HG03575 (cell line): ENCODE measurements at regions not wholly inside any gene's neighbourhood (a gene's known extent, or its start where the extent isn't known, plus 50 kb on each side); places are given as distances from the start of the nearest gene placed in this dataset.
"Not testable (repeated sequence)": the region's sequence is repeated elsewhere in the genome, so short reads cannot be mapped to it uniquely, and the experiment has no call there.

Experiments
- ATAC-seq: cut with Tn5 transposase; IDR thresholded peaks from one replicate; pipeline ENCODE4 v1.9.1; 2021; ENCODE audit not compliant: unreplicated experiment, insufficient number of reproducible peaks, low FRiP score; ENCODE audit errors: extremely low read depth

GRCh38 chr1:58227604-58228003 is 318.9 kb downstream of the OMA1 start:
- ATAC-seq: no peak

GRCh38 chr1:58223522-58223921 is 323.0 kb downstream of the OMA1 start:
- no peak for ATAC-seq

GRCh38 chr1:58220836-58221472 is 325.6 kb downstream of the OMA1 start:
- ATAC-seq: no peak

GRCh38 chr1:58216169-58216568 is 330.4 kb downstream of the OMA1 start:
- not testable (repeated sequence) for ATAC-seq

GRCh38 chr1:58214674-58215073 is 331.9 kb downstream of the OMA1 start:
- no peak for ATAC-seq

- ATAC-seq: no peak
Measured at GRCh38 chr1:58211869-58212268, 334.7 kb downstream of the OMA1 start.

- no peak for ATAC-seq
Measured at GRCh38 chr1:58209575-58209974, 337.0 kb downstream of the OMA1 start.

- no peak for ATAC-seq
Measured at GRCh38 chr1:58206749-58207148, 339.8 kb downstream of the OMA1 start.

- no peak for ATAC-seq
Measured at GRCh38 chr1:58204284-58204683, 342.2 kb downstream of the OMA1 start.

- no peak for ATAC-seq
Measured at GRCh38 chr1:58201492-58202106, 344.9 kb downstream of the OMA1 start.

GRCh38 chr1:58200437-58200836 is 346.1 kb downstream of the OMA1 start:
- no peak for ATAC-seq

GRCh38 chr1:58197811-58198210 is 348.7 kb downstream of the OMA1 start:
- ATAC-seq: no peak

- no peak for ATAC-seq
Measured at GRCh38 chr1:58190267-58190988, 356.1 kb downstream of the OMA1 start.

GRCh38 chr1:58189453-58189852 is 357.1 kb downstream of the OMA1 start:
- no peak for ATAC-seq

GRCh38 chr1:58183286-58183685 is 363.2 kb downstream of the OMA1 start:
- ATAC-seq: no peak

- ATAC-seq: no peak
Measured at GRCh38 chr1:58180537-58180936, 366.0 kb downstream of the OMA1 start.

- not testable (repeated sequence) for ATAC-seq
Measured at GRCh38 chr1:58169160-58169559, 377.4 kb downstream of the OMA1 start.

GRCh38 chr1:58167131-58167530 is 379.4 kb downstream of the OMA1 start:
- not testable (repeated sequence) for ATAC-seq

GRCh38 chr1:58166417-58166816 is 380.1 kb downstream of the OMA1 start:
- no peak for ATAC-seq

GRCh38 chr1:58165073-58165472 is 381.5 kb downstream of the OMA1 start:
- ATAC-seq: no peak
